Left forelimb (tissue), 1 donor: ENCODE measurements at regions not wholly inside any gene's neighbourhood (a gene's known extent, or its start where the extent isn't known, plus 50 kb on each side); places are given as distances from the start of the nearest gene placed in this dataset.
"Not testable (repeated sequence)": the region's sequence is repeated elsewhere in the genome, so short reads cannot be mapped to it uniquely, and the experiment has no call there.

Source experiments
- DNase-seq: peaks from one replicate; pipeline ENCODE4 v3.0.0-alpha.2; 2018; ENCODE audit warnings: low spot score

DNA sequence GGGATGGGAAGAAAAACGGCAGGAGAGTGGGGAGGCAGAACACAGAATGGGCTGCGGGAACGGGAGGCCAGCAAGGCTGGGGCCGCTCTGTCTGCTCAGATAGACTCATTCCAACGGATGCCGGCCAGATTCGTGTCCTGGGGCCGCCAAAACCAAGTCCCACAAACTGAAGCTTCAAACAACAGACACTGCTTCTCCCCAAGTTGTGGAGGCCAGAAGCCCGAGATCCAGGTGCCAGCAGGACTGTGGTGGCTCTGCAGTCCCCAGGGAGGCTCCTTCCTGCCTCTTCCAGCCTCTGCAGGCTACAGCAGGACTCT, 100.6 kb downstream of the ADRA2C start:
- DNase-seq: peak; percentile 53

DNA sequence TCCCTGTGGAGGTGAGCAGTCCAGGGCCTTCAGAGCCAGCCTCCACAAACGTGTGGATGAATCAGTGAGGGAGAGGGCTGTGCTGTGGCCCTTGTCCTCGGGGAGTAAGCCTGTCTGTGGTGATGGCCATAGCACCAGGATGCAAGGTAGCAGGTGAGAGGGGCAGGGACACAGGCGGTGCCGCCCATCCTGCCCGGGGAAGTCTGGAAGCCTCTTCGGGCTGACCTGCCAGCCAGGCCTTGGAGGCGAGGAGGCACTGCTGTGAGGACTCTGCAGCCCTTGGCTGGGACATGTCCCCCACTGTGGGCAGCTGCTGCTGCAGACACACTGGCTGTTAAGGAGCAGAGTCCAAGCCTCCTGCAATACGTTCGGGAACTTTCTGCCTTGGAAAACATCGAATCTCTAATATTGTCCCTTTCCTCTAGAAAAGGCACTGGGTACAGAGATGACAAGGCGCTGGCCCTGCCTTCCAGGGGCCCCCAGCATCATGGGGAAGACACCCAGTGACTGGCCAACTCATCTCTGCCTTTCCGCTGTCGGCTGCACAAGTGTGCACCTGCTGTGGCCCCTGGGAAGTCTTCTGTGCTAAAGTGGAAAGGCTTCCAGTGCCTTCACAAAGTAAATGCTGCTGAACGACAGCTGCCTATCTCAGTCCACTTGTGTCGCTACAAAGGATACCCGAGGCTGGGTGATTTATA, 101.4 kb downstream of the ADRA2C start:
- DNase-seq: peak; percentile 46

DNA sequence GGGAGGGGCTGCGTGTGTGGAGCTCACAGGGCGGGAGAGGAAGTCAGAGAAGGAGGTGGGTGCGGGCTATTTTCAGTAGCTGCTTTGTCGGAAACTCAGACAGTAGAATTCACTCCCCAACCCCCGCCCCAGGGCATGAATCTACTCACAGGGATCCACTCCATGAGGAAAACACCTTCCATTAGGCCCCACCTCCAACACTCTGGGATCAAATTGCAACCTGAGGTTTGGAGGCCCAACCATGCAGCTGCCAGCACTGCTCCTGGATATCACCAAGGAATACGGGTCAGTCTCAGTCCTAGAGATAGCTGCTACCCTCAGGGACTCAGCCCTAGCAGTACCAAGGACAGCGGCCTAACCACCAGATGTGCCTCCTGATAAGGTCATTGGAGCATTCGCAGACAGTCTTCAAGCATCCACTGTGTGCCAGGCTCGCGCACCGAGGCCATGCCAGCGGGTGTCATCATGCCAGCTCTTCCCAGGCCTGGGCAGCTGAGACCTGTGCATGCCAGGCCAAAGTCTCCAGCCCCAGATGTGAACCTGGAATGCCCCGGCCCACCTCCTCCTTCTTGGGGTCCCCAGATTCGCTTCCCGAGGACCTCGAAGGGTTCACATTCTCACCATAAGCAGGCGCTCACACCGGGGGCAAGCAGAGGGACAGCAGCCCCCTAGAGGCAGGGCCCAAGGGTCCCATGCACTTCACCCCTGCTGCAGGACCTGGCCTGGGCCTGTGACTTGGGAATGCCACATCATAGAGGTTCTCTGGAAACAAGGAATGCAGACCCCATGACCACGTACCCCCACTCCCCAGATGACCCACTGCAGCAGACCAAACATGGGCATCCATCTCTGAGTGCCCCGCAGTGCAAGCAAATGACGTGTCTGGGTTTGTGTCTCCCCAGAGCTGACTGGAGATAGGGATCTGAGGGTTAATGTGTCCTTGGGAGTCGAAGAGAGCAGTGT, 102.3 kb downstream of the ADRA2C start:
- peak; percentile 60 for DNase-seq

DNA sequence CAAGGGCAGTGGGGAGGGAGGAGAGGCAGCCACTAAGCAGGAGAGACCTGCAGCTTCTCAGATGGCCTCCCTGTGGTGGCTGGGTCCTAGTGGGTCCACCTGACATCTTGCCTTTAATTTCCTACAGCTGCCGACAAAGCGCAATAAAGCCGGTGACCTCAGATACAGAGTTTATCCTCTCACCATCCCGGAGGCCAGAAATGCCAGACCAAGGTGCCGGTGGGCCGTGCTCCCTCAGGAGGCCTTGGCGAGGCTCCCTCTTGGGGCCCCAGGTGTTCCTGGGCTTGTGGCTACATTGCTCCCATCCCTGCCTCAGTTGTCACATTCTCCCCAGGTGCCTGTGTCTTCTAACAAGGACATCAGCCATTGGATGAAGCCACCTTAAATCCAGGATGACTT, 103.0 kb downstream of the ADRA2C start:
- DNase-seq: no peak

DNA sequence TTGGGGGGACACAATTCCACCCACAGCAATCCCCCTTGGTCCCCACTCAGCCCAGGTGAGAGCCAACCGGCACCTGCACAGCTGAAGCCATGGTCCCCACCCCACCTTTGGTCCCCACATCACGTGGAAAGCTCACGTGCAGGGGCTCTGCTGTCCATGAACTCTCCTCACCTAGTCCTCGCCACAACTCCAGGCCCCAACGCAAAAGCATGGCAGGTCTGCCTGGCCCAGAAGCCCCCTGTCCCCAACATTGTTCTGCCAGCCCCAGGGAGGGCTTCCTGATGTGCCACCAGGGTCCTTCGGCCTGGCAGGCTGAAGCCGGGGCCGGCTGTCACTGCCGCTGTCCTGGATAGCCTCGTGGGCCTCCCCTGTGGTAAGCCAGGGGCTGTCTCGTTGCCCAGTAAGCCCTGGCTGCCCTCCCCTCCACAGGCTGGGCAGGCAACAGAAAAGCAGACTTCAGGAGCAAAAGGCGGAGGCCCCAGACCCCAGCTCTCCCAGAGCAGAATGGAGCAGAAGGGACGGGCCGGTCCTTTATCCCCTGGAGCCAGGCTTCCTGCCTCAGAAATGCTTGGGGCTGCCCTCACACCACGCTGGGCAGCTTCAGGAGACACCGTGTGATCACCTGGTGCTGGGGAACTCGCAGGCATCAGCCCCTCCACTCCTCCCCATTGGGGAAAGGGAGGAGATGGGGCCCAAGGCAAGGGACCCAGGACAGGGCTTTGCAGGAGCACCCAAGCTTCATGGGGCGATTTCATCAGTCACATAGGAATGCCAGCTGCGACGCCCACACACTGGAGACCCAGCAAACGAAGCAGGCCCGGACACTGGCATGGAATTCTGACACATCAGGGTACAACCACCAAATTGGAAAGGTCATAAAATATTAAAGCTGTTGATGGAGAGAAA, 103.7 kb downstream of the ADRA2C start:
- peak; percentile 38 for DNase-seq

DNA sequence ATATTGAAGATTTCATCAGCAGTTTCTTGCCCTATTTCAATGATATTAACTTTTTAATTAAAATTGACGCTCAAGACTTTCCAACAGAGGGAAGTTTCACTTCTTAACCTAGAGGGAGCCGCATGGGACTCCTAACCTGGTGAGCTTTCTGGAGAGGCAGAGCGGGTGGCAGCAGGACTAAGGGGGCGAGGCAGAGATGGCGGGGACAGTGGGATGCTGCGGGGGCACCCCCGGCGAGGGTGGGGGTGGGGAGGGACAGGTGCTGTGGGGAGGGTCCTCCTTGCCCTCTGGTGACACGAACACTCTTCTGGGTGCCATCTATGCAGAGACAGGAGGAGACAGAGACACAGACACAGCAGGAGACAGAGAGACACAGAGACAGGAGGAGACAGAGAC, 104.4 kb downstream of the ADRA2C start:
- DNase-seq: no peak

DNA sequence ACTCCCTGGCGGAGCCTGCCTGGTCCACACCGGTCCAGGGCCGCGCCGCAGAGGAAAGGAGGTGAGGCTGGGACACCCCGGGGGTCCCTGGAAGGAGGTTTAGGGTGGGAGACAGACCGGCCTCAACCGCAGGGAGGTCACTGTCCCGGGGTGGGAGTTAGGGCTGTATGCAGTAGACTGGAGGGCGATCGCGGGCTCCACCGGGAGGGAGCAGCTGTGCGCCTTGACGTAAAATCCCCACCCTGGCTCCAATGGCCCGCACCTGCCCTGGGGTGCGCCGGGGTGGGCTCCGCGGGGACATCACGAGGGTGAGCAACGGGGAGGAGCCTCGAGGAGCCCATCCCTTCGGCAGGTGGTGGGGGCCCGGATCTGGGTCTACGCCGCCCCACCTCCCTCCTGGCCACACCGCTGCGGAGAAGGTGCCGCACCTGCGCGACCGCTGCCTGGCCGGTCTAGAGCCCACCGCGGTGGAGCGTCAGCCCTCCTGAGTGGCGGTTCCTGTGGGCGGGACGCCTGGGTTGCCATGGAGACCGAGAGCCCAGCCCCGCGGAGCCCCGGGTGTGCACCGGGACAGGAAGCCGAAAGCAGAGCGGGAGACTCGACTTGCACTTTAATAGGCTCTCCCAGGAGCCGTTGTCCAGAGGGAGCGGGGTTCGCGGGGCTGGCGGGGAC, 105.1 kb downstream of the ADRA2C start:
- DNase-seq: peak; percentile 61

DNA sequence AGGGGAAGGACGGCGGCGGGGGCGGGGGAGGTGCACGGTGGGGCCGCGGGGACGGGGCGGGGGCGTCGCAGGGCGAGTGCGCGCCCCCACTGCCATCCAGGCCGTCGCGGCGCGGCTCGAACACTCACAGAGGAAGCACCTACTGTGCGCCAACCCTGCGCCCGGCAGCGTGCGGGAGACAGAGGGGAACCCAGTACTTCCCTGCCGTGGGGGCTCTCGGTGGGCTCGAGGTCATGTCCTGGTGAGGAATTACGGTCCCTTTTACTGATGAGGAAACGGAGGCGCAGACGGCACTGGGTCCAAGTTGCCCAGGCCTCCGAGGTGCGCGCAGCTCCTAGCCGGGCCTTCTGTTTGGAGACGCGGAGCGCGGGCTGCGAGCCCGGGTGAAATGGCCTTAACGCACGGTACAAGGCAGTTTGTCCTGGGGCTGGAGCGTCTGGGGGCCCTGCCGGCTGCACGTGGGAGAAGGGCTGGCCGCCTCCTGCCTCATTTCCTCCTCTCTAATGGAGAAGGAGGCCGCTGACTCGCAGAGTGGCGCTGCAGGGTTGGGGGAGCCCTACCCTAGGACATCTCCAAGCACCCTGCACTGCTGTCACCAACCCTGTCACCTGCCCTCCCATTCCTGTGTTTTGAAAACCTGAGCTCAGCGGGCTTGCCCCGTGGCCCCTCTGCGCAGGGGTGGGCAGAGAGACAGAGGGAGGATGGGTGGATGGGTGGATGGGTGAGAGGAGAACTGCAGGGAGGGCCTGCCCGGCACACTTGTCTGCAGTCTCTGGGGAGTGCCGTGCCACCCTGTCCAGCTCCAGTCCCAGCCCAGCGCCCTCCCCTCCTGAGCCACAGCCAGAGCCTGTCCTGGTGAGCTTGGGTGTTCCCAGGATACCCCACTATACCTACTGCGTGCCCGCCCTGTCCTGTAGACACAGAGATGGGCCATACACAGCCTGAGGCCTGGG, 106.0 kb downstream of the ADRA2C start:
- DNase-seq: peak; percentile 54

DNA sequence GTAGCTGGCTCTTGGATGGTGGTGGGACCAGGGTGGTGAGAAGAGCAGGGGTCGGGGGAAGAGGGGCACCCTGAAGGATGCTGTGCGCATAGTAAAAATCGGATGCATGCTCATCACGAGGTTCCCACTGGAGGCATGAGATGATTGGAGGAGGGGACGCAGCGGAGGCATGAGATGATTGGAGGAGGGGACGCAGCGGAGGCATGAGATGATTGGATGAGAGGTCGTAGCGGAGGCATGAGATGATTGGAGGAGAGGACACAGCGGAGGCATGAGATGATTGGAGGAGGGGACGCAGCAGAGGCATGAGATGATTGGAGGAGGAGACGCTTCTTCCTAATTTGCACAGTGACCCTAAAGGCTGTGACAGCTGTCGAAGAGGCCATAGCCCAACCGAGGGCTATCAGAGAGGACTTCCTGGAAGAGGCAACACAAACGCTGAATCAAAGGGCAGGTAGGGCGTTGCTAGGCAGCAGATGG, 106.7 kb downstream of the ADRA2C start:
- DNase-seq: peak; percentile 38

DNA sequence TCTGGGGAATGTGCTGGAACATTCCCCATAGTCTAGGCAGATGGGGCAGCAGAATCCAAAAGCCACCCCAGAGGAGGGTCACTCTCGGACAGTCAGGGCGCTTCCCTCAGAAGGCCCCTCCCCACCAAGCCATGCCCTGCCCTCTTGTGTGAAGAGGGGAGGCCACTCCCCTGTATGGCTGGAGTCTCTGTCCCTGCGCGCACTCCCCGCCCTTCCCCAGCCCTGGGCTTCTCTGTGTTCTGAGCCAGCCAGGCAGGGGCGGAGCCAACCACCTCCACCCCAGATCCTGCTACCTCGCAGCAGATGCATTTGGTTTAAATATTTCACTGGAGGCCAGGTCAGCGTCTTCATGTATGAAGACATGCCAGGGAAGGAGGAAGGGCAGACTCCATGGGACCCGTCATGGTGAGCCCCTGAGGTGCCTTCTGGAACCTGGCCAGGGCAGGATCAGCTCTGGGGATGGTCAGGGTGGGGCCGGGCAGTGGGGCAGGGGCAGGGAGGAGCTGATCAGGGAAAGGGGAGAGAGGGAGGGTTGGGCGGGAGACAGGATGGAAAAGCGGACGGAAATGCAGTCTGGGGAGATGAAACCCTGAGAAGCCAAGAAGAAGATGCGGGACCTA, 107.3 kb downstream of the ADRA2C start:
- peak; percentile 50 for DNase-seq

DNA sequence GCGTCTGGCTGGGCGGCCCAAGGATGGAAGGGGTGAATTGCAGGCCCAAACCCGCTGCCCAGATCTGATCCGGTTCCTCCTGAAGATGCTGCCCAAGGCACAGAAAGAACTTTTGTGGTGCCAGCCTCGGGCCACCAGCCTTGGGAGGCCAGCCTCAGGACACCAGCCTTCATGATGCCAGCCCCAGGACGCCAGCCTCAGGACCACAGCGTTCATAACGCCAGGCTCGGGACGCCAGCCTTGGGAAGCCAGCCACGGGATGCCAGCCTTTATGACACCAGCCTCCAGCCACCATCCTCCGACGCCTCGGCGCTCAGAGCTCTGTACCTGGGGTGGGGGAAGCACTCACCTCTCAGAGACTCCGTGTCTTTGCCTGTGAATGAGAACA, 107.8 kb downstream of the ADRA2C start:
- DNase-seq: no peak

DNA sequence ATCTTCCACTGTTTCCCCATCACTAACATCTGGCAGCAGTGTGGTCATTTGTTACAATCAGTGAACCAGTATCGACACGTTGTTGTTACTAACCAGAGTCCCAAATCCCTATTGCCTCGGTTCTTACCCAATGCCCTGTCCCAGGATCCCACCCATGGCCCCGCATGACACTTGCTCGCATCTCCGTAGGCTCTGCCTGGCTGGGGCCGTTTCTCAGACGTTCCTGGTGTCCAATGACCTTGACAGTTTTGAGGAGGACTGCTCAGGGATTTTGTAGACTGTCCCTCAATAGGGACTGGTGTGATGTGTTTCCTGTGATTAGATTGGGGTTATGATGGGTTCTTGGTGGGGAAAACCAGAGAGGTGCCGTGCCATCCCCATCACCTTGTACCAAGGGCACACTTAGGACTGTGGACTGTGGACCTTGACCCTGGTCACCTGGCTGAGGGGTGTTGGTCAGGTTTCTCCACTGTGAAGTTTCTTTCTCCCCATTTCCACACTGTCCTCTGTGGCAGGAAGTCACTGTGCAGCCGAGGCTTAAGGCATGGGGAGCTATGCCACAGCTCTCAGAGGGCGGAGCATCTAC, 108.4 kb downstream of the ADRA2C start:
- no peak for DNase-seq

DNA sequence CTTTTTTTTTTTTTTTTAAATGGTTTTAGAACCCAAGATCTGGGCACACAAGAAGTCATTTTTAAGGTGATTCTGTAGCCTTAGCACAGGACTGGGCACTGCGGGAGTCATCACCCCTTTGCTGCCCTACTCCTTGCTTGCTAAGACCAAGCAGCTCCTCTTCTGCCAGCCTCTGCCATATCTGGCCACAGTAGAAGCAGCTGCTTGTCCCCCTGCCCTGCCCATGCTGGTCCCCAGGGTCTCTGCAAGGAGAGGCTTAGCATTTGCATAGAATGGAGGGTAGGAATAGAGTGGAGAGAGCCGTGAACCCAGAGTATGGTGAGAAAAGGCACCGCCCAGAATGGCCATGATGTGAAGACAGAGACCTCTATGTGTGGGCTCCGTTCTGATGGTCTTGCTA, 109.3 kb downstream of the ADRA2C start:
- peak; percentile 40 for DNase-seq

DNA sequence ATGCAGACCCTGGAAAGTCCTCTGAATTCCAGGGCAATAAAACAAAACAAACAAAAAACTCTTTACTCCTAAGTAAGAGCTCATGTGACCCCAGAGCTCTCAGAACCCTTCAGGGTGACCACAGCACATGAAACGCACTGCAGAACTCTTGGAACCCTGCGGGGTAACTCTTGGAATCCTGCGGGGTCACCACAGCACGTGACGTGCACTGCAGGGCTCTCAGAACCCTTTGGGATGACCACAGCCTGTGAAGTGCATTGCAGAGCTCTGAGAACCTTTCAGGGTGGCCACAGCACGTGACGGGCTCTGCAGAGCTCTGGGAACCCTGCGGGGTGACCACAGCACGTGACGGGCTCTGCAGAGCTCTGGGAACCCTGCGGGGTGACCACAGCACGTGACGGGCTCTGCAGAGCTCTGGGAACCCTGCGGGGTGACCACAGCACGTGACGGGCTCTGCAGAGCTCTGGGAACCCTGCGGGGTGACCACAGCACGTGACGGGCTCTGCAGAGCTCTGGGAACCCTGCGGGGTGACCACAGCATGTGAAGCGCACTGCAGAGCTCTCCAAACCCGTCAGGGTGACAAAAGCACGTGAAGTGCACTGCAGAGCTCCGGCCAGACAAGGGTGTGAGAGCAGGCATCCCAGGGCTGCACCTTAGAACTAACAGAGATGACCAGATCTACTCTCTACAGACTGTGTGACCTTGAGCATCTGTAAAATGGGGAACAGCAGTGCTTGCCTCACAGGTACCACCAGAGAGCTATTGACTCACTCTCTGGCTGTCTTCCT, 110.1 kb downstream of the ADRA2C start:
- not testable (repeated sequence) for DNase-seq

DNA sequence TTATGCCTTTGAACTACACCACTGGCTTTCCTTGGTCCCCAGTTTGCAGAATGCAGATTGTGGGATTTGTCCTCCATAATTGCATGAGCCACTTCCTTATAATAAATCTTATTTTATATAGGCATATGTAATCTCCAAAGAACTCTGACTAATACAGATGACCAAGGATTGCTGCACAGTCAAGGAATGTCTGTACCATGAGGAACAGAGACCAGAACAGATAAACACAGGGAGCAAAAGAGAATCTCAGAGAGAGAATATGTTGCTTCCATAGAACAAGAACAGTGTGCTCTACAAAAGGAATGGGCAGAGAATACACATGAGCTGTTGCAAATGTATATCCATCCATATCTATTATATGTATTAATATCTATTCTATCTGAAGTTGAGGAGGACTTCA, 111.1 kb downstream of the ADRA2C start:
- DNase-seq: no peak

DNA sequence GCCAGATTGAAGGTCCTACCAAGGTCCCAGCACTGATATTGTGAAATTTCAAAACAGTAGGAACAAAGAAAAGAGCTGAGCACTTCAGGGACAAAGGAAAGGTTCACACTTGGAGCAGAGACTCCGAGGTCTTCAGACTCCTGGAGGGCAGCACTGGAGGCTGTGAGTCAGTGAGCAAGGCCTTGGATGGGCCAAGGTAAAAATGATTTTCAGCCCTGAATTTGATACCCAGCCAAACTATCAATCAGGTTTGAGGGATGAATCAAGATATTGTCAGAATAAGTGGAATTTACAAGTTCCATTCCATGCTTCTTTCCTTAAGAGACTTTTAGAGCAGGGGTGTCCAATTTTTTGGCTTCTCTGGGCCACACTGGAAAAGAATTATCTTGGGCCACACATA, 111.7 kb downstream of the ADRA2C start:
- DNase-seq: no peak

DNA sequence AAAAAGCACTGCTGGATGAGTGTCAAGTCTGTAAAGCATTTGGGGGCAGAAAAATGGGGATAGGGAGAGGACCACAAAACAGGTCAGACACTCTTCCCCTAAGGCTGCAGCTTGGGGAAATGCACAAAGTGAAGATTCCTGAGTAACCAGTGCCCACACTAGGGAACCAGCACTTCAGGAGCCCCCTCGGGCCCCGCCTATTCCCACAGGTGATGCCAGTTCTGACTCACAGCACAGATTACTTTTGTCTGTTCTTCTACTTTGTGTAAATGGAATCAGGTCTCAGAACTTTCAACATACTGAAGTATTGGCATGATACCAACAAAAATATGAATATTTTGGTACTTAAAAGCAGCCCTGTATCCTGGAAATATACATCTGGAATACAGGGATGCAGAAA, 112.5 kb downstream of the ADRA2C start:
- DNase-seq: peak; percentile 34

DNA sequence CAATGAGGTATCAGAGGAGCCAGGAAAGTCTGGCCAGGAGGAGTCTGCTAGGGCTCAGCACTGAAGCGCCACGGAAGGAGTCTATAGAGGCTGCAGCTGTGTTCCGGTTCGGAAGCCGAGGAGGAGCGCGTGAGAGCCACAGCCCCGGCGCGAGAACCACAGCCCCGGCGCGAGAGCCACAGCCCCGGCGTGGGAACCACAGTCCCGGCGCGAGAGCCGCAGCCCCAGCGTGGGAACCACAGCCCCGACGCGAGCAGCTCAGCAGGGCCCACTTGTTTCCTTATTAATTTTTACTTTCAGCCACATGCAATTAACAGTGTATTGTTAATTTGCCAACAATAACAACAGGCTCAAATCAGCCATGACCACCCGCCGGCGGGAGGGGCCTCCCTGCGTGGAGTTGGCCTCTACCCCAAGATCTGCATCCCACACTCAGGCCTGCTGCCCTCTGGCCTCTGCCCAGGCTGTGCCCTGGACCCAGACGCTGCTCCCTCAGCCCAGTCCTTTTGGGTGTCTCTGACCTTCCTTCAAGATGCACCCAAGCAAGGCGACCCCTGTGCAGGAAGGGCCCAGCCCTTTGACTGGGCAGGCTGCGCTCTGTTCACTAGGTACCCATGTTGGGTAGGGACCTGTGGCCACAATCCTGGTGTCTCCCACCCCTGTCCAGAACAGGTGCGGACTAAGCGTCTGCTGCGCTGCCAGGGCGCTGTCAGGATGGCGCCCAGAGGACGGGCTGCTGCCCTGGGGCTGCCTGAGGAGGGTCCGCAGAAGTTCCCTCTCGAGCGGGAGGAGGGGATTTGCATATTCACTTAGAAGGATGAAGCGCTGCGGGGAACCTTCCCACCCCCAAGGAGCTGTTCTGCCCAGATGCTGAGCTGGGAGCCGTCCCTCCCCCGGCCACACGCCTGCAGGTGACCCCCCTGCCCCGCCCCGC, 113.8 kb downstream of the ADRA2C start:
- peak; percentile 48 for DNase-seq
